DND-41 (cell line): ENCODE measurements at regions not wholly inside any gene's neighbourhood (a gene's known extent, or its start where the extent isn't known, plus 50 kb on each side); places are given as distances from the start of the nearest gene placed in this dataset.

ENCODE experiments used
- ATAC-seq: fragments of 200-7000 bp; cut with Tn5 transposase; 3 replicates; pipeline ENCODE4 v1.9.1; 2021; ENCODE audit warnings: low read depth; ENCODE audit not compliant: insufficient read depth
- DNase-seq: peaks from one replicate; pipeline ENCODE4 v3.0.0-alpha.2; 2020
- H2AFZ ChIP-seq: 2 replicates; pipeline ENCODE4 v1.6.0; 2012; ENCODE audit warnings: low read depth, low read length
- H3K27ac ChIP-seq: 2 replicates; pipeline ENCODE4 v1.5.1; 2012; ENCODE audit warnings: low read length, inconsistent platforms
- H3K27me3 ChIP-seq: fragments of 200-600 bp; sonication (generic); 2 replicates; pipeline ENCODE4 v1.6.0; 2012; ENCODE audit warnings: low read length, mild to moderate bottlenecking, inconsistent platforms; ENCODE audit not compliant: insufficient read depth, poor library complexity
- H3K36me3 ChIP-seq: 2 replicates; pipeline ENCODE4 v1.5.1; 2012; ENCODE audit warnings: low read length, inconsistent platforms; ENCODE audit not compliant: insufficient read depth
- H3K4me1 ChIP-seq: 2 replicates; pipeline ENCODE4 v1.5.1; 2012; ENCODE audit warnings: mild to moderate bottlenecking, low read length; ENCODE audit not compliant: insufficient read depth
- H3K4me2 ChIP-seq: 2 replicates; pipeline ENCODE4 v1.6.0; 2012; ENCODE audit warnings: mild to moderate bottlenecking, moderate library complexity, low read length, inconsistent platforms; ENCODE audit not compliant: insufficient read depth
- H3K4me3 ChIP-seq, 2 experiments: fragments of 200-600 bp in 1 of 2; shearing (Covaris generic) in 1 of 2; 2 replicates each; pipeline ENCODE4 v1.5.1; 2012 to 2016; ENCODE audit warnings: inconsistent platforms in 2 of 2, low read length in 2 of 2, mild to moderate bottlenecking in 2 of 2, low read depth in 1 of 2, moderate library complexity in 1 of 2
- H3K79me2 ChIP-seq: 2 replicates; pipeline ENCODE4 v1.6.0; 2012; ENCODE audit warnings: low read length, inconsistent platforms; ENCODE audit not compliant: insufficient read depth
- H3K9ac ChIP-seq: 2 replicates; pipeline ENCODE4 v1.6.0; 2012; ENCODE audit warnings: low read depth, mild to moderate bottlenecking, inconsistent platforms, low read length, moderate library complexity
- H3K9me3 ChIP-seq: 2 replicates; pipeline ENCODE4 v1.5.1; 2012; ENCODE audit warnings: low read length, moderate library complexity, mild to moderate bottlenecking, inconsistent platforms; ENCODE audit not compliant: insufficient read depth, severe bottlenecking
- H4K20me1 ChIP-seq: 2 replicates; pipeline ENCODE4 v1.6.0; 2012; ENCODE audit warnings: low read length; ENCODE audit not compliant: insufficient read depth
- EZH2 ChIP-seq: IDR thresholded peaks from 3 replicates; pipeline ENCODE4 v1.6.1; 2012; ENCODE audit warnings: borderline replicate concordance, low read depth, mild to moderate bottlenecking, moderate library complexity, low read length, inconsistent platforms; ENCODE audit not compliant: severe bottlenecking
- TF ChIP-seq, protein P1 (sequence below): IDR thresholded peaks from 2 replicates; pipeline ENCODE4 v1.5.1; 2012; ENCODE audit warnings: borderline replicate concordance, low read length, moderate library complexity, mild to moderate bottlenecking; ENCODE audit not compliant: poor library complexity, severe bottlenecking; ENCODE audit errors: extremely low read depth

DNA sequence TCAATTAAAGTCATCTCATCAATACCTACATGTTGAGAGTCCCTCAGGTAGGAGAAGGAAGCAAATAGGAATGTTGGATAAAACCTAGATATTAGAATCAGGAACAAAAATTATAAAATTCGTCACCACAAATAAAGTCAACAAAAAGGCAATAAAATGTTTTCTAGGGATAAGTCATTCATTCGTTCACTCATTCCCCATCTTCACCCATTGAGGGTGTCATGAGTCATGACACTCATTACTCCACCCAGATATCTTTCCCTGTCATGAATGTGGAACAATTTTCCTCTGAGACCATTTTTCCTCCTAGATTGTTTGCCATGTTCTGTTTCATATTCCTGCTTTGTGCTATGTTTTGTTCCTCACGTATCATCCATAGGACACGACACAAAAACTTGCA is 50.9 kb upstream of the OLIG3 start:
- Histone ChIP-seq H2AFZ (no peak overlapping the region), H3K4me1 (peaks cover 7% of the 10 kb centered on the region), H3K27ac (no peak overlapping the region), H3K27me3 (no peaks in the 10 kb centered on the region), H3K36me3 (no peaks in the 10 kb centered on the region), H4K20me1 (no peaks in the 10 kb centered on the region), H3K4me2 (no peak overlapping the region), H3K4me3 (no peak overlapping the region), H3K9me3 (no peaks in the 10 kb centered on the region), H3K9ac (no peak overlapping the region), H3K79me2 (no peaks in the 10 kb centered on the region)
- TF ChIP-seq, protein P1, sequence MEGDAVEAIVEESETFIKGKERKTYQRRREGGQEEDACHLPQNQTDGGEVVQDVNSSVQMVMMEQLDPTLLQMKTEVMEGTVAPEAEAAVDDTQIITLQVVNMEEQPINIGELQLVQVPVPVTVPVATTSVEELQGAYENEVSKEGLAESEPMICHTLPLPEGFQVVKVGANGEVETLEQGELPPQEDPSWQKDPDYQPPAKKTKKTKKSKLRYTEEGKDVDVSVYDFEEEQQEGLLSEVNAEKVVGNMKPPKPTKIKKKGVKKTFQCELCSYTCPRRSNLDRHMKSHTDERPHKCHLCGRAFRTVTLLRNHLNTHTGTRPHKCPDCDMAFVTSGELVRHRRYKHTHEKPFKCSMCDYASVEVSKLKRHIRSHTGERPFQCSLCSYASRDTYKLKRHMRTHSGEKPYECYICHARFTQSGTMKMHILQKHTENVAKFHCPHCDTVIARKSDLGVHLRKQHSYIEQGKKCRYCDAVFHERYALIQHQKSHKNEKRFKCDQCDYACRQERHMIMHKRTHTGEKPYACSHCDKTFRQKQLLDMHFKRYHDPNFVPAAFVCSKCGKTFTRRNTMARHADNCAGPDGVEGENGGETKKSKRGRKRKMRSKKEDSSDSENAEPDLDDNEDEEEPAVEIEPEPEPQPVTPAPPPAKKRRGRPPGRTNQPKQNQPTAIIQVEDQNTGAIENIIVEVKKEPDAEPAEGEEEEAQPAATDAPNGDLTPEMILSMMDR, result no peak
- no peak for TF ChIP-seq EZH2
- DNase-seq, result no peak
- no peak for ATAC-seq

DNA sequence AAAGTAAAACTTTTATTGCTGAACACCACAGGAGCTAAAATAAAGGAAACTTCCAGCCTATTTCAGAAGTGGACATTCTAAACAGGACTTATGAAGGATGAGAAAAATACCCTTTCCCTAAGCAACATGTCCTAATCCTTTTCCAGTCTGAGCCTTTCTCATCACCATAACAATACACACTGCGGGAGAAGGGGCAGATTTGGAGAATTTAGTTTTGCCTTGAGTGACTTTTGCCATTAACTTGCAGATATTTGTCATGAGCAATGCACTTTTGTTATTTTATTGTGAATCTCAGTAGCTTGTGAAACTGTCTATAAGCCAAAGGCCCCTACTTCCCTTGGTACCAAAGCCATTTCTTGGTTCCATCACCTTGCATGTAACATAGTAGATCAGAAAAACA is 53.0 kb upstream of the OLIG3 start:
- no peaks in the 10 kb centered on the region for H3K36me3 ChIP-seq
- no peak overlapping the region for H3K9ac ChIP-seq
- H2AFZ ChIP-seq, result no peak overlapping the region
- H3K9me3 ChIP-seq, result no peaks in the 10 kb centered on the region
- no peaks in the 10 kb centered on the region for H3K79me2 ChIP-seq
- no peaks in the 10 kb centered on the region for H4K20me1 ChIP-seq
- peaks cover 7% of the 10 kb centered on the region for H3K4me1 ChIP-seq
- DNase-seq (no peak), ATAC-seq (no peak)
- H3K4me3 ChIP-seq, result no peak overlapping the region
- H3K27me3 ChIP-seq, result no peaks in the 10 kb centered on the region
- H3K4me2 ChIP-seq, result no peak overlapping the region
- TF ChIP-seq EZH2, result no peak
- TF ChIP-seq, protein P1, result no peak
- no peak overlapping the region for H3K27ac ChIP-seq

DNA sequence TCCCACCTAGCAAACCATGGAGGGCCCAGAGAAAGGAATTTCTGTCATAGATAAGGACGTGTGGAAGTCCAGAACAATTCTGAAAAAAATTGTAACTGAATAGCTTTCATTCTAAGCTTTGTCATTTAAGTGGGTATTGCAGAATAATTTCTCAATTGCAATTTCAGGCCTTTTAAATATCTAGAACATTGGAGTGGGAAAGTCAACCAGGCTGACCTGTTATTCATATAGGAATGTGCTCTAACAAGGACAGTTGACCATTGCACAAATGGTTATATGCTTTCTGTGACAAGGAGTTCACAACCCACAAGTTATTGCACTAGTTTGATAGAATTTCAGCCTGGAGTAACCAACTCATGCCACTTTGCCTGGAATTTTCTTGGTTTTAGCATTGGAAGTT is 53.4 kb upstream of the OLIG3 start:
- H3K36me3 ChIP-seq, result no peaks in the 10 kb centered on the region
- no peak for ATAC-seq
- no peaks in the 10 kb centered on the region for H3K9me3 ChIP-seq
- no peak for TF ChIP-seq EZH2
- TF ChIP-seq, protein P1, result no peak
- no peak overlapping the region for H3K4me3 ChIP-seq
- H3K4me1 ChIP-seq, result peaks cover 7% of the 10 kb centered on the region
- no peaks in the 10 kb centered on the region for H3K27me3 ChIP-seq
- no peaks in the 10 kb centered on the region for H3K79me2 ChIP-seq
- no peak overlapping the region for H2AFZ ChIP-seq
- no peak overlapping the region for H3K27ac ChIP-seq
- no peak for DNase-seq
- H4K20me1 ChIP-seq, result no peaks in the 10 kb centered on the region
- no peak overlapping the region for H3K4me2 ChIP-seq
- H3K9ac ChIP-seq, result no peak overlapping the region

DNA sequence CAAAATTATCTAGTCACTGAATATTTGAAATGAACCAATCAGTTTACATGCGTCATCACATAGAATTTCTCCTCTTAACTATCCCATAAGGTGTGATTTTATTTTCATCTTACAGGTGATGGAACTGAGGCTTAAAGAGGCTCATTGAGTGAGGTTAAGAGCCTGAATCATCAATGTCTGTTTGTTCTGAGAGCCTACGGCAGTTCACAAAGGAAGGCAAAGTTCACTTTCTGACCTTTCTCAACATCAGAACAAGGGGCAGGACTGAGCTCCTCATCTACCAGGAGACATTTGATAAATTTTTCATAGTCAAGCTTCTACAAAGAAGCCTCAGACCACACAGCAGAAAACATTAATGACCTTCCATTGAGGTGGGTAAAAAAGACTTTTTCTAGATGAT is 54.9 kb upstream of the OLIG3 start:
- Histone ChIP-seq H3K4me1 (no peaks in the 10 kb centered on the region), H3K9me3 (no peaks in the 10 kb centered on the region), H2AFZ (no peak overlapping the region), H3K4me2 (no peak overlapping the region), H3K27me3 (no peaks in the 10 kb centered on the region), H3K4me3 (no peak overlapping the region), H4K20me1 (no peaks in the 10 kb centered on the region), H3K36me3 (no peaks in the 10 kb centered on the region), H3K9ac (no peak overlapping the region), H3K27ac (no peak overlapping the region), H3K79me2 (no peaks in the 10 kb centered on the region)
- DNase-seq, result no peak
- no peak for ATAC-seq
- no peak for TF ChIP-seq EZH2
- TF ChIP-seq, protein P1, result no peak
